IMR-90 (cell line): ENCODE measurements at regions not wholly inside any gene's neighbourhood (a gene's known extent, or its start where the extent isn't known, plus 50 kb on each side); places are given as distances from the start of the nearest gene placed in this dataset.

Experiments used
- BHLHE40 ChIP-seq: fragments of 150-350 bp; IDR thresholded peaks from 2 replicates; pipeline ENCODE4 v1.6.1; 2016; ENCODE audit warnings: mild to moderate bottlenecking, low read depth, low read length
- CEBPB ChIP-seq: IDR thresholded peaks from 2 replicates; pipeline ENCODE4 v1.6.1; 2012; ENCODE audit warnings: low read depth, low read length, improper control_type of control experiment
- FOS ChIP-seq: fragments of 150-350 bp; IDR thresholded peaks from 2 replicates; pipeline ENCODE4 v1.6.1; 2016; ENCODE audit warnings: low read depth, low read length
- MAFK ChIP-seq: IDR thresholded peaks from 2 replicates; pipeline ENCODE4 v1.6.1; 2012; ENCODE audit warnings: low read depth, low read length, improper control_type of control experiment
- NFE2L2 ChIP-seq: fragments of 150-350 bp; IDR thresholded peaks from 2 replicates; pipeline ENCODE4 v1.6.1; 2016; ENCODE audit warnings: low read depth, mild to moderate bottlenecking, low read length
- POLR2A ChIP-seq: IDR thresholded peaks from 2 replicates; pipeline ENCODE4 v1.6.1; 2012; ENCODE audit warnings: mild to moderate bottlenecking, low read depth, low read length
- RAD21 ChIP-seq: IDR thresholded peaks from 2 replicates; pipeline ENCODE4 v1.6.1; 2012; ENCODE audit warnings: low read length, improper control_type of control experiment
- RFX5 ChIP-seq: IDR thresholded peaks from 2 replicates; pipeline ENCODE4 v1.8.0; 2012; ENCODE audit warnings: low read depth, mild to moderate bottlenecking, low read length, moderate library complexity
- SMC3 ChIP-seq: fragments of 150-350 bp; IDR thresholded peaks from 2 replicates; pipeline ENCODE4 v1.6.1; 2016; ENCODE audit warnings: low read depth, mild to moderate bottlenecking, antibody characterized with exemption, low read length, moderate library complexity
- TF ChIP-seq, protein P1 (sequence below): conservative IDR thresholded peaks from 2 replicates; pipeline ENCODE4 v1.5.1; 2012; ENCODE audit warnings: mild to moderate bottlenecking, low read depth, low read length, improper control_type of control experiment
- TF ChIP-seq, protein P2 (sequence below): fragments of 150-350 bp; IDR thresholded peaks from 2 replicates; pipeline ENCODE4 v1.6.1; 2017; ENCODE audit warnings: mild to moderate bottlenecking, antibody characterized with exemption, low read length, low read depth

DNA sequence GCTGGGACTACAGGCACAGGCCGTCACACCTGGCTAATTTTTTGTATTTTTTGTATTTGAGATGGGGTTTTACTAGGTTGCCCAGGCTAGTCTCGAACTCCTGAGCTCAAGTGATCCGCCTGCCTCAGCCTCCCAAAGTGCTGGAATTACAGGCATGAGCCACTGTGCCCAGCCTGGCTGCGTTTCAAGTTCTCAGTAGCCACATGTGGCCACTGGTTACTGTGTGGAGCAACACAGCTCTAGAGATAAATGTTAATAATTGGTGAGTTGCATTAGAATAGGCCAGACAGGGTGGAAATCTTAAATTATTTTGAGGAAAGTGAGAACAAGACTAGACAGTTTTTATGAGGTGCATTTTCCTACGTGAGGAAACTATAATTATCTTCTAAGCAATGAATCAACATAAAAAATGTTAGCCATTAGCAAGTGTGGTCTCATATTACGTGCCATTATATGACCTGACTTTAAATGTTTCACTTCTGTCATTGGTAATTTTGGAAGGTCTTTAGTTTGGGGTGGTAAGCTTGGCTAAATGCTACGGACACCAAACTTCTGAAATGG is 129.6 kb downstream of the PLEKHG1 start:
- TF ChIP-seq POLR2A (no peak), MAFK (no peak), CEBPB (no peak), BHLHE40 (no peak), SMC3 (no peak), RFX5 (no peak), RAD21 (no peak), FOS (no peak), NFE2L2 (no peak)
- TF ChIP-seq, protein P1, sequence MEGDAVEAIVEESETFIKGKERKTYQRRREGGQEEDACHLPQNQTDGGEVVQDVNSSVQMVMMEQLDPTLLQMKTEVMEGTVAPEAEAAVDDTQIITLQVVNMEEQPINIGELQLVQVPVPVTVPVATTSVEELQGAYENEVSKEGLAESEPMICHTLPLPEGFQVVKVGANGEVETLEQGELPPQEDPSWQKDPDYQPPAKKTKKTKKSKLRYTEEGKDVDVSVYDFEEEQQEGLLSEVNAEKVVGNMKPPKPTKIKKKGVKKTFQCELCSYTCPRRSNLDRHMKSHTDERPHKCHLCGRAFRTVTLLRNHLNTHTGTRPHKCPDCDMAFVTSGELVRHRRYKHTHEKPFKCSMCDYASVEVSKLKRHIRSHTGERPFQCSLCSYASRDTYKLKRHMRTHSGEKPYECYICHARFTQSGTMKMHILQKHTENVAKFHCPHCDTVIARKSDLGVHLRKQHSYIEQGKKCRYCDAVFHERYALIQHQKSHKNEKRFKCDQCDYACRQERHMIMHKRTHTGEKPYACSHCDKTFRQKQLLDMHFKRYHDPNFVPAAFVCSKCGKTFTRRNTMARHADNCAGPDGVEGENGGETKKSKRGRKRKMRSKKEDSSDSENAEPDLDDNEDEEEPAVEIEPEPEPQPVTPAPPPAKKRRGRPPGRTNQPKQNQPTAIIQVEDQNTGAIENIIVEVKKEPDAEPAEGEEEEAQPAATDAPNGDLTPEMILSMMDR, result no peak
- TF ChIP-seq, protein P2, sequence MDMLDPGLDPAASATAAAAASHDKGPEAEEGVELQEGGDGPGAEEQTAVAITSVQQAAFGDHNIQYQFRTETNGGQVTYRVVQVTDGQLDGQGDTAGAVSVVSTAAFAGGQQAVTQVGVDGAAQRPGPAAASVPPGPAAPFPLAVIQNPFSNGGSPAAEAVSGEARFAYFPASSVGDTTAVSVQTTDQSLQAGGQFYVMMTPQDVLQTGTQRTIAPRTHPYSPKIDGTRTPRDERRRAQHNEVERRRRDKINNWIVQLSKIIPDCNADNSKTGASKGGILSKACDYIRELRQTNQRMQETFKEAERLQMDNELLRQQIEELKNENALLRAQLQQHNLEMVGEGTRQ, result no peak
